NOMO-1 (cell line): ENCODE measurements at regions not wholly inside any gene's neighbourhood (a gene's known extent, or its start where the extent isn't known, plus 50 kb on each side); places are given as distances from the start of the nearest gene placed in this dataset.
"Not testable (repeated sequence)": the region's sequence is repeated elsewhere in the genome, so short reads cannot be mapped to it uniquely, and the experiment has no call there.

Experiments
- DNase-seq, 2 experiments: peaks; one replicate each; lab custom pipeline; 2025; ENCODE audit not compliant: unreplicated experiment in 2 of 2; lab: John Stamatoyannopoulos, UW

- no peak for DNase-seq
Observed at GRCh38 chr2:35606394-35606793, 749.2 kb upstream of the CRIM1 start.

- no peak for DNase-seq
Observed at GRCh38 chr2:35598310-35598709, 757.3 kb upstream of the CRIM1 start.

GRCh38 chr2:35591886-35592285, 763.7 kb upstream of the CRIM1 start:
- DNase-seq, result no peak

- no peak for DNase-seq
Observed at GRCh38 chr2:35585972-35586371, 769.6 kb upstream of the CRIM1 start.

GRCh38 chr2:35582637-35583036, 772.9 kb upstream of the CRIM1 start:
- no peak for DNase-seq

- DNase-seq, result no peak
Observed at GRCh38 chr2:35580956-35581355, 774.6 kb upstream of the CRIM1 start.

- not testable (repeated sequence) for DNase-seq
Observed at GRCh38 chr2:35568574-35568973, 787.0 kb upstream of the CRIM1 start.

GRCh38 chr2:35562488-35562887, 793.1 kb upstream of the CRIM1 start:
- no peak for DNase-seq

- DNase-seq, result no peak
Observed at GRCh38 chr2:35548171-35548570, 807.4 kb upstream of the CRIM1 start.

GRCh38 chr2:35545301-35545700, 810.3 kb upstream of the CRIM1 start:
- DNase-seq, result no peak

- DNase-seq, result no peak
Observed at GRCh38 chr2:35538796-35539195, 816.8 kb upstream of the CRIM1 start.

GRCh38 chr2:35530615-35531135, 824.9 kb upstream of the CRIM1 start:
- DNase-seq, result no peak

GRCh38 chr2:35526741-35527140, 828.8 kb upstream of the CRIM1 start:
- no peak for DNase-seq

GRCh38 chr2:35522450-35522849, 833.1 kb upstream of the CRIM1 start:
- no peak for DNase-seq

- DNase-seq, result no peak
Observed at GRCh38 chr2:35510636-35511035, 844.9 kb upstream of the CRIM1 start.

GRCh38 chr2:35508601-35509000, 847.0 kb upstream of the CRIM1 start:
- no peak for DNase-seq

GRCh38 chr2:35504419-35504818, 851.2 kb upstream of the CRIM1 start:
- DNase-seq, result no peak

GRCh38 chr2:35503738-35504199, 851.8 kb upstream of the CRIM1 start:
- DNase-seq, result no peak

- DNase-seq, result no peak
Observed at GRCh38 chr2:35503311-35503710, 852.3 kb upstream of the CRIM1 start.

GRCh38 chr2:35501076-35501475, 854.5 kb upstream of the CRIM1 start:
- no peak for DNase-seq

GRCh38 chr2:35496022-35496421, 859.6 kb upstream of the CRIM1 start:
- DNase-seq, result no peak

GRCh38 chr2:35495182-35495581, 860.4 kb upstream of the CRIM1 start:
- no peak for DNase-seq

- DNase-seq, result not testable (repeated sequence)
Observed at GRCh38 chr2:35478121-35478520, 877.5 kb upstream of the CRIM1 start.
